Hepatocyte (in vitro differentiated cells): ENCODE measurements at regions not wholly inside any gene's neighbourhood (a gene's known extent, or its start where the extent isn't known, plus 50 kb on each side); places are given as distances from the start of the nearest gene placed in this dataset.

Experiments
- DNase-seq: peaks from one replicate; pipeline ENCODE4 v3.0.0-alpha.2; 2016; ENCODE audit warnings: low spot score
- H2AFZ ChIP-seq: fragments of 200-600 bp; sonication (generic); 2 replicates; pipeline ENCODE4 v1.6.0; 2016; ENCODE audit warnings: antibody characterized with exemption, mild to moderate bottlenecking
- H3K27ac ChIP-seq: fragments of 200-600 bp; sonication (generic); 2 replicates; pipeline ENCODE4 v1.5.1; 2016; ENCODE audit warnings: mild to moderate bottlenecking
- H3K27me3 ChIP-seq: fragments of 200-600 bp; sonication (generic); 2 replicates; pipeline ENCODE4 v1.6.1; 2016
- H3K36me3 ChIP-seq: fragments of 200-600 bp; sonication (generic); replicated peaks from 2 replicates; pipeline ENCODE4 v1.5.1; 2016; ENCODE audit warnings: low read depth; ENCODE audit not compliant: insufficient read depth
- H3K4me1 ChIP-seq: fragments of 200-600 bp; sonication (generic); 2 replicates; pipeline ENCODE4 v1.5.1; 2016; ENCODE audit warnings: mild to moderate bottlenecking, moderate library complexity; ENCODE audit not compliant: insufficient read depth
- H3K4me2 ChIP-seq: fragments of 200-600 bp; sonication (generic); 2 replicates; pipeline ENCODE4 v1.6.0; 2016
- H3K4me3 ChIP-seq: fragments of 200-600 bp; sonication (generic); 2 replicates; pipeline ENCODE4 v1.5.1; 2016; ENCODE audit warnings: mild to moderate bottlenecking
- H3K79me2 ChIP-seq: fragments of 200-600 bp; sonication (generic); 2 replicates; pipeline ENCODE4 v1.6.0; 2017; ENCODE audit warnings: mild to moderate bottlenecking
- H3K9me2 ChIP-seq: fragments of 200-600 bp; sonication (generic); replicated peaks from 2 replicates; pipeline ENCODE4 v1.6.0; 2017; ENCODE audit warnings: mild to moderate bottlenecking; ENCODE audit not compliant: insufficient read depth
- H3K9me3 ChIP-seq: fragments of 200-600 bp; sonication (generic); 2 replicates; pipeline ENCODE4 v1.5.1; 2016; ENCODE audit warnings: low read depth, mild to moderate bottlenecking
- H4K20me1 ChIP-seq: fragments of 200-600 bp; sonication (generic); 2 replicates; pipeline ENCODE4 v1.6.0; 2016; ENCODE audit warnings: mild to moderate bottlenecking; ENCODE audit not compliant: insufficient read depth, poor library complexity, severe bottlenecking
- CTCF ChIP-seq: fragments of 200-600 bp; sonication (generic); IDR thresholded peaks from 2 replicates; pipeline ENCODE4 v1.5.1; 2016; ENCODE audit warnings: antibody characterized with exemption, mild to moderate bottlenecking; ENCODE audit not compliant: poor library complexity
- EZH2 ChIP-seq: fragments of 200-600 bp; sonication (generic); IDR thresholded peaks from 2 replicates; pipeline ENCODE4 v1.6.1; 2016; ENCODE audit warnings: antibody characterized with exemption, mild to moderate bottlenecking, borderline replicate concordance
- EZH2phosphoT487 ChIP-seq: fragments of 200-600 bp; sonication (generic); IDR thresholded peaks from one replicate; pipeline ENCODE4 v1.6.1; 2018; ENCODE audit warnings: antibody characterized with exemption, mild to moderate bottlenecking, low read depth, moderate library complexity; ENCODE audit not compliant: unreplicated experiment, severe bottlenecking
- WGBS: methylation state at CpG from one replicate; pipeline ENCODE4 v1.1.6; 2016; ENCODE audit warnings: low lambda C conversion rate; ENCODE audit errors: missing lambda C conversion rate; 5-methylcytosine and 5-hydroxymethylcytosine counted together

GRCh38 chr6:119881416-119881815 is 531.9 kb upstream of the MAN1A1 start:
- no peak for DNase-seq
- Histone ChIP-seq H3K27ac (no peak overlapping the region), H3K9me3 (no peaks in the 10 kb centered on the region), H3K27me3 (no peaks in the 10 kb centered on the region), H4K20me1 (no peaks in the 10 kb centered on the region), H3K79me2 (no peaks in the 10 kb centered on the region), H2AFZ (no peak overlapping the region), H3K36me3 (no peaks in the 10 kb centered on the region), H3K9me2 (no peaks in the 10 kb centered on the region), H3K4me1 (no peaks in the 10 kb centered on the region), H3K4me3 (no peak overlapping the region), H3K4me2 (no peak overlapping the region)
- 52% methylated on average over 1 of the region's 1 CpG for WGBS
- no peak for TF ChIP-seq CTCF
- no peak for TF ChIP-seq EZH2
- TF ChIP-seq EZH2phosphoT487: no peak

DNA sequence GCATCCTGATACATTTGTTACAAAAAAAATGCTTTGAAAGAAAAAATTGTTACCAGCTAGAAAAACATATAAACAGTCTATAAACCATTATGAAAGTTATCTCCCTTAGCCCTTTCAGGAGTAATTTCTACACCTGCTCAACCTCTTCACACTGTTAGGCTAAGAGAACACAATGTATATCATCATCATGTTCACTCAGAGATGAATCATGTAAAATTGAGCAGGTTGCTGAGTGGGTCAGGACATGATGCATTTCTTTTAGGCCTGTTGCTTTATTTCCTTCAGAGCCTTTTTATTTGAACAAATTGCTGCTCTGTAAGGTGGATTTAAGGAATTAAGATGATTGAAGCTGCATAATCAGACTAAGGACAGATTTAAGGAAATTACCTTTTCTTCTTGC is 531.3 kb upstream of the MAN1A1 start:
- Histone ChIP-seq H2AFZ (no peak overlapping the region), H3K27ac (no peak overlapping the region), H3K4me2 (no peak overlapping the region), H4K20me1 (no peaks in the 10 kb centered on the region), H3K36me3 (no peaks in the 10 kb centered on the region), H3K4me3 (no peak overlapping the region), H3K9me2 (no peaks in the 10 kb centered on the region), H3K27me3 (no peaks in the 10 kb centered on the region), H3K79me2 (no peaks in the 10 kb centered on the region), H3K9me3 (no peaks in the 10 kb centered on the region), H3K4me1 (no peaks in the 10 kb centered on the region)
- DNase-seq: no peak
- TF ChIP-seq EZH2phosphoT487 (no peak), CTCF (no peak), EZH2 (no peak)

DNA sequence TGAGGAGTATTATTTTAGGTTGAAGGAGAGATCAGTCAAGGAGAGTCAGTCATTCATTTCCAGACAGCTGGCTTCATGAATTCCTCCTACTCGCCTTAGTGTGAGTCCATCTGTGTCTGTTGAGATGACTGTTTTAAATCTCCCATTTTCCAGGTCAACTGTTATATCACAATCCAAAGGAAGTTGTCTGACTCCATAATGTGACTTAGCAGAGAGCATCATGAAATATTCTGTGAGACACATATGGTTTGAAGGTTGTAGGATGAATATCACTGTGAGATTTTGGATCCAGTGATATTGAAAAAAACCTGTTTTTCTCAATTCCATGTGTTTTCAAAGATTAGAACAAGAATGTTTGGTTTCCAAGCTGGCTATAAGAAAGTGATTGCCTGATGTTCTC is 530.2 kb upstream of the MAN1A1 start:
- TF ChIP-seq EZH2 (no peak), CTCF (no peak), EZH2phosphoT487 (no peak)
- no peaks in the 10 kb centered on the region for H3K27me3 ChIP-seq
- H2AFZ ChIP-seq: no peak overlapping the region
- no peaks in the 10 kb centered on the region for H3K9me3 ChIP-seq
- no peak for DNase-seq
- H3K36me3 ChIP-seq: no peaks in the 10 kb centered on the region
- no peaks in the 10 kb centered on the region for H4K20me1 ChIP-seq
- H3K4me1 ChIP-seq: no peaks in the 10 kb centered on the region
- no peak overlapping the region for H3K4me2 ChIP-seq
- no peaks in the 10 kb centered on the region for H3K9me2 ChIP-seq
- H3K27ac ChIP-seq: no peak overlapping the region
- WGBS: 50% methylated on average over 1 of the region's 1 CpG
- no peaks in the 10 kb centered on the region for H3K79me2 ChIP-seq
- no peak overlapping the region for H3K4me3 ChIP-seq

DNA sequence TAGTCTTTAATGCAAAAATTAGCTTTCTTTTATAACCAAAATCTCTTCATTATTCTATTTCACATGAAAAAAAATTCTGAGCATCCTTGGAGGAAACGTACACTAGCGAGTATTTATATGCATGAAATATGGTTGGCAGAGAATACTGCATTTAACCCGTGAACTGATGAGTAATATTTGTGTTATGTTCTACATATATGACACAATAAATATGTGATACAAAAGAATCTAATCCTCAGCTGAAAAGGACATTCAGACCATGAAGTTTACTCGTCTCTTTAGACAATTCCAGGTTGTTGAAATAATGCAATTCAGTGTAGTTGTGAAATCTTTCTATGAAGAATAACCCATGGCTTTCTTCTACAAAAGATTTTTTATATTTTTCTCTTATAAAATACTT is 524.8 kb upstream of the MAN1A1 start:
- no peaks in the 10 kb centered on the region for H3K27me3 ChIP-seq
- H3K4me1 ChIP-seq: no peaks in the 10 kb centered on the region
- H2AFZ ChIP-seq: no peak overlapping the region
- no peak overlapping the region for H3K4me2 ChIP-seq
- H3K79me2 ChIP-seq: no peaks in the 10 kb centered on the region
- no peak overlapping the region for H3K4me3 ChIP-seq
- TF ChIP-seq CTCF: no peak
- no peak for TF ChIP-seq EZH2
- TF ChIP-seq EZH2phosphoT487: no peak
- no peaks in the 10 kb centered on the region for H3K9me2 ChIP-seq
- H3K27ac ChIP-seq: no peak overlapping the region
- no peaks in the 10 kb centered on the region for H4K20me1 ChIP-seq
- no peaks in the 10 kb centered on the region for H3K9me3 ChIP-seq
- WGBS: 92% methylated on average over 4 of the region's 4 CpGs
- no peak for DNase-seq
- no peaks in the 10 kb centered on the region for H3K36me3 ChIP-seq
